Neural cell (in vitro differentiated cells): ENCODE measurements at regions not wholly inside any gene's neighbourhood (a gene's known extent, or its start where the extent isn't known, plus 50 kb on each side); places are given as distances from the start of the nearest gene placed in this dataset.
"Not testable (repeated sequence)": the region's sequence is repeated elsewhere in the genome, so short reads cannot be mapped to it uniquely, and the experiment has no call there.

Source experiments
- H2AFZ ChIP-seq: fragments of 200-600, 300-800 bp; sonication (generic), shearing (Covaris generic); 2 replicates; pipeline ENCODE4 v1.6.0; 2014; ENCODE audit warnings: low read depth, mild to moderate bottlenecking, antibody characterized with exemption, low read length, moderate library complexity
- H3F3A ChIP-seq: fragments of 200-600 bp; shearing (Covaris generic); 2 replicates; pipeline ENCODE4 v1.6.1; 2016; ENCODE audit warnings: mild to moderate bottlenecking, moderate library complexity, mixed read lengths, antibody characterized with exemption, low read length; ENCODE audit not compliant: insufficient read depth, poor library complexity, severe bottlenecking
- H3K27ac ChIP-seq: fragments of 200-600, 300-800 bp; sonication (generic), shearing (Covaris generic); 2 replicates; pipeline ENCODE4 v1.5.1; 2014; ENCODE audit warnings: mild to moderate bottlenecking, low read length, moderate library complexity
- H3K27me3 ChIP-seq: fragments of 300-800, 200-600 bp; sonication (generic), shearing (Covaris generic); 2 replicates; pipeline ENCODE4 v1.6.0; 2014; ENCODE audit warnings: mild to moderate bottlenecking, low read depth, low read length, moderate library complexity; ENCODE audit not compliant: insufficient read depth
- H3K36me3 ChIP-seq: fragments of 300-800, 200-600 bp; sonication (generic), shearing (Covaris generic); 2 replicates; pipeline ENCODE4 v1.5.1; 2014; ENCODE audit warnings: mild to moderate bottlenecking, antibody characterized with exemption, low read length, moderate library complexity; ENCODE audit not compliant: insufficient read depth
- H3K4me2 ChIP-seq: fragments of 300-800, 200-600 bp; sonication (generic), shearing (Covaris generic); 2 replicates; pipeline ENCODE4 v1.6.0; 2014; ENCODE audit warnings: mild to moderate bottlenecking, low read length
- H3K4me3 ChIP-seq: fragments of 300-800, 200-600 bp; sonication (generic), shearing (Covaris generic); 2 replicates; pipeline ENCODE4 v1.5.1; 2014; ENCODE audit warnings: mild to moderate bottlenecking, low read length, moderate library complexity
- H3K79me2 ChIP-seq: fragments of 200-600 bp; shearing (Covaris generic); replicated peaks from 2 replicates; pipeline ENCODE4 v1.6.0; 2014; ENCODE audit warnings: mild to moderate bottlenecking, low read length, moderate library complexity; ENCODE audit not compliant: insufficient read depth
- H3K9ac ChIP-seq: fragments of 300-800, 200-600 bp; sonication (generic), shearing (Covaris generic); 2 replicates; pipeline ENCODE4 v1.6.1; 2016; ENCODE audit warnings: mild to moderate bottlenecking, low read length, mixed read lengths
- H3K9me2 ChIP-seq: fragments of 200-600 bp; shearing (Covaris generic); 2 replicates; pipeline ENCODE4 v1.6.1; 2016; ENCODE audit warnings: mild to moderate bottlenecking, low read length, mixed read lengths; ENCODE audit not compliant: insufficient read depth
- H3K9me3 ChIP-seq: fragments of 200-600, 300-800 bp; sonication (generic), shearing (Covaris generic); 2 replicates; pipeline ENCODE4 v1.6.1; 2016; ENCODE audit warnings: mild to moderate bottlenecking, mixed run types, low read length, moderate library complexity, mixed read lengths
- H4K20me1 ChIP-seq: fragments of 200-600 bp; shearing (Covaris generic); 2 replicates; pipeline ENCODE4 v1.6.1; 2016; ENCODE audit warnings: mild to moderate bottlenecking, mixed run types; ENCODE audit not compliant: insufficient read depth
- EP300 ChIP-seq: fragments of 450-650 bp; conservative IDR thresholded peaks from 2 replicates; pipeline ENCODE4 v1.6.1; 2014; ENCODE audit warnings: antibody characterized with exemption, mild to moderate bottlenecking, moderate library complexity; ENCODE audit not compliant: poor library complexity, severe bottlenecking
- EZH2 ChIP-seq: fragments of 200-600, 300-800 bp; shearing (Covaris generic), sonication (generic); IDR thresholded peaks from 2 replicates; pipeline ENCODE4 v1.6.1; 2014; ENCODE audit warnings: antibody characterized with exemption, low read length, borderline replicate concordance, mild to moderate bottlenecking; ENCODE audit not compliant: insufficient read depth, poor library complexity, severe bottlenecking
- POLR2AphosphoS5 ChIP-seq: IDR thresholded peaks from 2 replicates; pipeline ENCODE4 v1.6.1; 2012
- RAD21 ChIP-seq: fragments of 450-650 bp; conservative IDR thresholded peaks from 2 replicates; pipeline ENCODE4 v1.6.1; 2014; ENCODE audit warnings: antibody characterized with exemption, mild to moderate bottlenecking, moderate library complexity
- TF ChIP-seq, protein P1 (sequence below): IDR thresholded peaks from 2 replicates; pipeline ENCODE4 v1.6.1; 2012; ENCODE audit warnings: borderline replicate concordance

- Histone ChIP-seq H3K9ac (no peak overlapping the region), H4K20me1 (no peaks in the 10 kb centered on the region), H3K9me3 (no peaks in the 10 kb centered on the region), H3K27ac (no peak overlapping the region), H3K79me2 (no peaks in the 10 kb centered on the region), H3K4me3 (no peak overlapping the region), H2AFZ (no peak overlapping the region), H3K9me2 (no peaks in the 10 kb centered on the region), H3F3A (no peaks in the 10 kb centered on the region), H3K4me2 (no peak overlapping the region), H3K36me3 (no peaks in the 10 kb centered on the region), H3K27me3 (no peaks in the 10 kb centered on the region)
- TF ChIP-seq POLR2AphosphoS5, result peak; percentile 71
- TF ChIP-seq, protein P1, sequence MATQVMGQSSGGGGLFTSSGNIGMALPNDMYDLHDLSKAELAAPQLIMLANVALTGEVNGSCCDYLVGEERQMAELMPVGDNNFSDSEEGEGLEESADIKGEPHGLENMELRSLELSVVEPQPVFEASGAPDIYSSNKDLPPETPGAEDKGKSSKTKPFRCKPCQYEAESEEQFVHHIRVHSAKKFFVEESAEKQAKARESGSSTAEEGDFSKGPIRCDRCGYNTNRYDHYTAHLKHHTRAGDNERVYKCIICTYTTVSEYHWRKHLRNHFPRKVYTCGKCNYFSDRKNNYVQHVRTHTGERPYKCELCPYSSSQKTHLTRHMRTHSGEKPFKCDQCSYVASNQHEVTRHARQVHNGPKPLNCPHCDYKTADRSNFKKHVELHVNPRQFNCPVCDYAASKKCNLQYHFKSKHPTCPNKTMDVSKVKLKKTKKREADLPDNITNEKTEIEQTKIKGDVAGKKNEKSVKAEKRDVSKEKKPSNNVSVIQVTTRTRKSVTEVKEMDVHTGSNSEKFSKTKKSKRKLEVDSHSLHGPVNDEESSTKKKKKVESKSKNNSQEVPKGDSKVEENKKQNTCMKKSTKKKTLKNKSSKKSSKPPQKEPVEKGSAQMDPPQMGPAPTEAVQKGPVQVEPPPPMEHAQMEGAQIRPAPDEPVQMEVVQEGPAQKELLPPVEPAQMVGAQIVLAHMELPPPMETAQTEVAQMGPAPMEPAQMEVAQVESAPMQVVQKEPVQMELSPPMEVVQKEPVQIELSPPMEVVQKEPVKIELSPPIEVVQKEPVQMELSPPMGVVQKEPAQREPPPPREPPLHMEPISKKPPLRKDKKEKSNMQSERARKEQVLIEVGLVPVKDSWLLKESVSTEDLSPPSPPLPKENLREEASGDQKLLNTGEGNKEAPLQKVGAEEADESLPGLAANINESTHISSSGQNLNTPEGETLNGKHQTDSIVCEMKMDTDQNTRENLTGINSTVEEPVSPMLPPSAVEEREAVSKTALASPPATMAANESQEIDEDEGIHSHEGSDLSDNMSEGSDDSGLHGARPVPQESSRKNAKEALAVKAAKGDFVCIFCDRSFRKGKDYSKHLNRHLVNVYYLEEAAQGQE, result no peak
- TF ChIP-seq EP300, result peak; percentile 73
- TF ChIP-seq EZH2, result no peak
Measured at GRCh38 chr7:49613759-49614158, 159.7 kb upstream of the VWC2 start.

GRCh38 chr7:49614974-49615373, 158.5 kb upstream of the VWC2 start:
- H3K9ac ChIP-seq, H3K36me3 ChIP-seq, H3K4me2 ChIP-seq, H3K9me3 ChIP-seq, H3K27me3 ChIP-seq, H2AFZ ChIP-seq, H3K9me2 ChIP-seq, H4K20me1 ChIP-seq, H3K4me3 ChIP-seq, H3K27ac ChIP-seq, H3F3A ChIP-seq, H3K79me2 ChIP-seq: not testable (repeated sequence)

DNA sequence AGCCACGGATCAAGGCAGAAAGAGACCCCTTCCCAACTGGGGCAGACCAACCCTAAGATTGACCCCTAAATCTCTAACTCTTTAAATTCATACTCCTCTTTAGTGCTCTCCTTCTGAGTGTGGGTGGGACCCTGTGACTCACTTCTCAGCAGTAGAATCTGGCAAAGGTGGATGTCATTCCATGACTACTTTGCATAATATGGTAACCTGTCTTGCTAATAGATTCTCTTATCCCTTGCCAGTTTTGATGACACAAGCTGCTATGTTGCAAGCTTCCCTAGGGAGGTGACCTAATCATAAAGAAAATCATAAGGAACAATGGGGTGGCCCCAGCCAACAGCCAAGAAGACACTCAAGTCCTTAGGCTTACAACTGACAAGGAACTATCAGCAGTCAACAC, 155.4 kb upstream of the VWC2 start:
- Histone ChIP-seq H2AFZ (no peak overlapping the region), H3F3A (no peaks in the 10 kb centered on the region), H3K4me2 (no peak overlapping the region), H3K9ac (no peak overlapping the region), H3K79me2 (no peaks in the 10 kb centered on the region), H3K9me3 (no peaks in the 10 kb centered on the region), H3K4me3 (no peak overlapping the region), H3K27me3 (no peaks in the 10 kb centered on the region), H3K27ac (no peak overlapping the region), H3K9me2 (no peaks in the 10 kb centered on the region), H3K36me3 (no peaks in the 10 kb centered on the region), H4K20me1 (no peaks in the 10 kb centered on the region)
- TF ChIP-seq, protein P1, result no peak
- no peak for TF ChIP-seq RAD21
- TF ChIP-seq POLR2AphosphoS5, result no peak
- TF ChIP-seq EZH2, result no peak
